ENCODE measurements at regions not wholly inside any gene's neighbourhood (a gene's known extent, or its start where the extent isn't known, plus 50 kb on each side); places are given as distances from the start of the nearest gene placed in this dataset.

DNA sequence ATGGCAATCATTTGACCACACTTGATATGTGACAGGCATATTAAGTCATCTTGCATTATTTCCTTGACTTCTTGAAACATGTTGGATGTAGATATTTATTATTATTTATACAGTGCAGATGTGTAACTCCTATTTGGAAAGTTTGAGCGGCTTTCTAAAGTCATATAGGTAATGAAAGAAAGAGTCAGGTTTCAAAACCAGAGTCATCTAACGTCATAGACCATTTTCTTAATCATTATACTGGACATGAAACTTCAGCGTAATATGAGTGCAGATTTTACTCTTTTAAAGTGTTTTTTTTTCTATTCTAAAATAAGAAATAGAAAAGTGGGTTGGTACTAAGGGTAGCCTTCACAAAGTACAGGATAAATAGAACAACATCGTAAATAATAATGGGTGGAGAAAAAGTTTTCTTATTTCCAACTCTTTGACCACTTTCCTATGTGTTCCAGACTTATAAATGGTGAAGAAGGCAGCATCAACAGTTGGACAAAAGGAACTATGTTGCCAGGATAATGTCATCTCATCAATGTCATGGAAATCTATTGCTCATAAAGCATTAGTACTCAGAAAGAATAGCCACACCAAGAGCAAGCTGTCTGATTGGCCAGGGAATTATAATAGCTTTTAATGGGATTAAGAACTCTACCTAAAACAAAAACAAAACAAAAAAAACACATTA is 108.0 kb upstream of the PCDH18 start:
- Histone ChIP-seq H3K27me3 (no peaks in the 10 kb centered on the region), H3K4me1 (no peaks in the 10 kb centered on the region), H3K36me3 (no peaks in the 10 kb centered on the region), H3K27ac (no peak overlapping the region), H3K9me3 (no peaks in the 10 kb centered on the region), H3K9ac (ENCODE audit: low read depth in 2 of 2, low read length in 2 of 2) (no peak overlapping the region), H3K4me3 (no peak overlapping the region)
- intact Hi-C loops (cut with DNase I), result no loop called here
- DNase-seq, result no peak
- TF ChIP-seq, protein P1, sequence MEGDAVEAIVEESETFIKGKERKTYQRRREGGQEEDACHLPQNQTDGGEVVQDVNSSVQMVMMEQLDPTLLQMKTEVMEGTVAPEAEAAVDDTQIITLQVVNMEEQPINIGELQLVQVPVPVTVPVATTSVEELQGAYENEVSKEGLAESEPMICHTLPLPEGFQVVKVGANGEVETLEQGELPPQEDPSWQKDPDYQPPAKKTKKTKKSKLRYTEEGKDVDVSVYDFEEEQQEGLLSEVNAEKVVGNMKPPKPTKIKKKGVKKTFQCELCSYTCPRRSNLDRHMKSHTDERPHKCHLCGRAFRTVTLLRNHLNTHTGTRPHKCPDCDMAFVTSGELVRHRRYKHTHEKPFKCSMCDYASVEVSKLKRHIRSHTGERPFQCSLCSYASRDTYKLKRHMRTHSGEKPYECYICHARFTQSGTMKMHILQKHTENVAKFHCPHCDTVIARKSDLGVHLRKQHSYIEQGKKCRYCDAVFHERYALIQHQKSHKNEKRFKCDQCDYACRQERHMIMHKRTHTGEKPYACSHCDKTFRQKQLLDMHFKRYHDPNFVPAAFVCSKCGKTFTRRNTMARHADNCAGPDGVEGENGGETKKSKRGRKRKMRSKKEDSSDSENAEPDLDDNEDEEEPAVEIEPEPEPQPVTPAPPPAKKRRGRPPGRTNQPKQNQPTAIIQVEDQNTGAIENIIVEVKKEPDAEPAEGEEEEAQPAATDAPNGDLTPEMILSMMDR (IDR thresholded peaks at IDR 0.05), result no peak

DNA sequence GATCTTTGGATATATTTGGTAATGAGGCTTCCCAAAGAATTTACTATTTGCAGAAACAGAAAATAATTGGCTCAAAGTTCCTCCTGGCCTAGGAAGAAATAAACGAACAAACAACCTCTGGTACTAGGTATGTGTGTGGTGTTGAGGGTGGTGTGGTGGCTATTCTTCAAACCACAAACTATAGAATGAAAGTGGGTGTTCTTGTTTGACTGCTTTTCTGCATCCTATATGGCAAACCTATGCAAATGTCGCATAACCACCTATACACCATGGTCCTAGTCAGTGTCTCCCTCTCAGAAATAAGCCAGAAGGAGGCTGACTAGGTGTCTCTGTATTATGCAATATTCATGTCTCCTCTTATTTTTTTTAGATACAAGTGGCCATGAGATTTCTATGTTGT is 106.6 kb upstream of the PCDH18 start:
- Histone ChIP-seq H3K9ac (ENCODE audit: low read depth in 2 of 2, low read length in 2 of 2) (no peak overlapping the region), H3K4me3 (no peak overlapping the region), H3K36me3 (no peaks in the 10 kb centered on the region), H3K9me3 (no peaks in the 10 kb centered on the region), H3K27me3 (no peaks in the 10 kb centered on the region), H3K27ac (no peak overlapping the region), H3K4me1 (no peaks in the 10 kb centered on the region)
- intact Hi-C loops (cut with DNase I), result no loop called here
- DNase-seq, result no peak
- TF ChIP-seq, protein P1 (IDR thresholded peaks at IDR 0.05), result no peak

DNA sequence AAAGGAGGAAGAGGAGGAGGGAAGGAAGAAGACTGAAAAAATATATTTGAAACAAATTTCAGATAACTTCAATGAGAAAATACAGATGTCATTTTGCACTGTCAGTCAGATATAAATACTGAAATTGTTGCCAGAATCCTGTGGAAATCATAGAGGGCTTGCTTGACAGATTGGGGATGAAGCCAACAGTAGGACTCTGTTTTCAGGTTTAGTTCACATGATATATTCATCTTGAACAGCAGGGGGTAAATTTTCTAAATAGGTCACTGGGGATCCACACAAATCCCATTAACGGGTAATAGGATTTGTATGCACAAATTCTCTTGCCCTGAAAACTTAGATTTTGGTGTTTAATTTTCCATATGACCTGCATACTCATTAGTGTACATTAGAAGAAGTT is 103.3 kb upstream of the PCDH18 start:
- Histone ChIP-seq H3K4me3 (no peak overlapping the region), H3K4me1 (no peaks in the 10 kb centered on the region), H3K27me3 (no peaks in the 10 kb centered on the region), H3K9me3 (no peaks in the 10 kb centered on the region), H3K27ac (no peak overlapping the region), H3K36me3 (no peaks in the 10 kb centered on the region), H3K9ac (ENCODE audit: low read depth in 2 of 2, low read length in 2 of 2) (no peak overlapping the region)
- TF ChIP-seq, protein P1 (IDR thresholded peaks at IDR 0.05), result no peak
- intact Hi-C loops (cut with DNase I), result no loop called here
- DNase-seq, result no peak

DNA sequence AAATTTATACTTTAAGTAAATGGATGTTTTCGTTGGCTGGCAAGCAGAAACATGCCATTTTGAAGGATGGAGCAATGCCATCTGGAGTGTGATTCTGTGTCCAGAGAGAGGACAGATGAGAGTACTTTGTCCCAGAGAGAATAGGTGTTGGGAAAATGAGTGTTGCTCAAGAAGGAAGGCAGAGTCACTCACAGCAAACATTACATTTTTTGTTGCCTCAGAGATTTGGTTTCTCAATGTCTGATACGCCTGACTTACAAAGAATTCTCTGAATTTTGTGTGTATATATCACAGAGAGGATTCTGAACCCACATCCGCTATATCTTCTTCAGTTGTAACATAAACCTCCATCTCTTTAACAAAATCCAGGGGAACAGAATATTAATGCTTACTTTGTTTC is 102.8 kb upstream of the PCDH18 start:
- Histone ChIP-seq H3K4me1 (no peaks in the 10 kb centered on the region), H3K36me3 (no peaks in the 10 kb centered on the region), H3K27me3 (no peaks in the 10 kb centered on the region), H3K9me3 (no peaks in the 10 kb centered on the region), H3K9ac (ENCODE audit: low read depth in 2 of 2, low read length in 2 of 2) (no peak overlapping the region), H3K4me3 (no peak overlapping the region), H3K27ac (no peak overlapping the region)
- TF ChIP-seq, protein P1 (IDR thresholded peaks at IDR 0.05), result no peak
- no peak for DNase-seq
- intact Hi-C loops (cut with DNase I), result no loop called here

DNA sequence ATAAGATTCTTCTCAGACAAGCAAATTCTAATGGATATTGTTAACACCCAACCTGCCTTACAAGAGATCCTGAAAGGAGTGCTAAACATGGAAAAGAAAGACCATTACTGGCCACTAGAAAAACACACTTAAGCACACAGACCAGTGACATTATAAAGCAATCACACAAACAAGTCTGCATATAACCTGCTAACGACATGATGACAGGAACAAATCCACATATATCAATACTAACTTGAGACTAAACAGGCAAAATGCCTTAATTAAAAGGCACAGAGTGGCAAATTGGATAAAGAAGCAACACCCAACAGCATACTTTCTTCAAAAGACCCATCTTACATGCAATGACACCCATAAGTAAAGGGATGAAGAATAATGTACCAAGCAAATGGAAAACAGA is 100.5 kb upstream of the PCDH18 start:
- H3K27me3 ChIP-seq, result no peaks in the 10 kb centered on the region
- TF ChIP-seq, protein P1 (IDR thresholded peaks at IDR 0.05), result no peak
- no peaks in the 10 kb centered on the region for H3K36me3 ChIP-seq
- intact Hi-C loops (cut with DNase I), result no loop called here
- H3K9me3 ChIP-seq, result no peaks in the 10 kb centered on the region
- no peak overlapping the region for H3K9ac ChIP-seq (ENCODE audit: low read depth in 2 of 2, low read length in 2 of 2)
- H3K4me3 ChIP-seq, result no peak overlapping the region
- H3K4me1 ChIP-seq, result no peaks in the 10 kb centered on the region
- H3K27ac ChIP-seq, result no peak overlapping the region
- DNase-seq, result no peak
